H9 (cell line): ENCODE measurements at regions not wholly inside any gene's neighbourhood (a gene's known extent, or its start where the extent isn't known, plus 50 kb on each side); places are given as distances from the start of the nearest gene placed in this dataset.

Experiments used
- DNase-seq: peaks from one replicate; pipeline ENCODE4 v3.0.0-alpha.2; 2017
- H2AFZ ChIP-seq: one replicate; pipeline ENCODE4 v1.6.1; 2013; ENCODE audit warnings: mild to moderate bottlenecking, low read length, control low read depth, moderate library complexity
- H2AK5ac ChIP-seq: 2 replicates; pipeline ENCODE4 v1.6.1; 2013; ENCODE audit warnings: low read length, control low read depth, mixed read lengths; ENCODE audit not compliant: insufficient read length
- H2BK120ac ChIP-seq: one replicate; pipeline ENCODE4 v1.6.1; 2013; ENCODE audit warnings: low read depth, mild to moderate bottlenecking, low read length, control low read depth, inconsistent platforms; ENCODE audit not compliant: poor library complexity, severe bottlenecking
- H2BK12ac ChIP-seq: 2 replicates; pipeline ENCODE4 v1.6.1; 2013; ENCODE audit warnings: low read length, control low read depth, mixed read lengths, low read depth; ENCODE audit not compliant: insufficient read length
- H2BK15ac ChIP-seq: 2 replicates; pipeline ENCODE4 v1.6.1; 2013; ENCODE audit warnings: low read depth, low read length, control low read depth
- H2BK20ac ChIP-seq: one replicate; pipeline ENCODE4 v1.6.1; 2013; ENCODE audit warnings: low read depth, mild to moderate bottlenecking, low read length, control low read depth, inconsistent platforms; ENCODE audit not compliant: poor library complexity, severe bottlenecking
- H2BK5ac ChIP-seq: 2 replicates; pipeline ENCODE4 v1.6.1; 2013; ENCODE audit warnings: low read length, control low read depth, mixed read lengths; ENCODE audit not compliant: insufficient read length
- H3K14ac ChIP-seq: 2 replicates; pipeline ENCODE4 v1.6.1; 2013; ENCODE audit warnings: low read length, control low read depth; ENCODE audit not compliant: insufficient read depth
- H3K18ac ChIP-seq: 2 replicates; pipeline ENCODE4 v1.6.1; 2013; ENCODE audit warnings: low read depth, mild to moderate bottlenecking, mixed read lengths, low read length, control low read depth; ENCODE audit not compliant: insufficient read length
- H3K23ac ChIP-seq: 2 replicates; pipeline ENCODE4 v1.6.1; 2013; ENCODE audit warnings: low read length, control low read depth, mixed read lengths, low read depth; ENCODE audit not compliant: insufficient read length
- H3K23me2 ChIP-seq: 2 replicates; pipeline ENCODE4 v1.6.1; 2013; ENCODE audit warnings: low read depth, mild to moderate bottlenecking, mixed read lengths, low read length, control low read depth; ENCODE audit not compliant: insufficient read length, poor library complexity, severe bottlenecking
- H3K27ac ChIP-seq: 2 replicates; pipeline ENCODE4 v1.5.1; 2013; ENCODE audit warnings: low read length, control low read depth, mixed read lengths, low read depth; ENCODE audit not compliant: insufficient read length
- H3K27me3 ChIP-seq: 2 replicates; pipeline ENCODE4 v1.6.1; 2013; ENCODE audit warnings: low read length, control low read depth, inconsistent platforms; ENCODE audit not compliant: insufficient read depth
- H3K4ac ChIP-seq: 2 replicates; pipeline ENCODE4 v1.6.1; 2013; ENCODE audit warnings: low read depth, mild to moderate bottlenecking, control low read depth, inconsistent platforms, low read length, moderate library complexity
- H3K4me1 ChIP-seq: 2 replicates; pipeline ENCODE4 v1.6.1; 2013; ENCODE audit warnings: low read length, control low read depth, inconsistent platforms; ENCODE audit not compliant: insufficient read depth
- H3K4me2 ChIP-seq: 2 replicates; pipeline ENCODE4 v1.6.1; 2013; ENCODE audit warnings: low read length, control low read depth, mixed read lengths; ENCODE audit not compliant: insufficient read length, insufficient read depth
- H3K56ac ChIP-seq: 2 replicates; pipeline ENCODE4 v1.6.1; 2013; ENCODE audit warnings: low read depth, mild to moderate bottlenecking, mixed read lengths, low read length, control low read depth; ENCODE audit not compliant: insufficient read length
- H3K79me1 ChIP-seq: 2 replicates; pipeline ENCODE4 v1.6.1; 2013; ENCODE audit warnings: low read depth, mild to moderate bottlenecking, moderate library complexity, low read length, control low read depth, inconsistent platforms; ENCODE audit not compliant: insufficient read depth, poor library complexity, severe bottlenecking
- H3K79me2 ChIP-seq: 2 replicates; pipeline ENCODE4 v1.6.1; 2013; ENCODE audit warnings: low read length, control low read depth, inconsistent platforms; ENCODE audit not compliant: insufficient read depth
- H3K9ac ChIP-seq: 2 replicates; pipeline ENCODE4 v1.6.1; 2013; ENCODE audit warnings: low read length, control low read depth, mixed read lengths; ENCODE audit not compliant: insufficient read length; ENCODE audit errors: extremely low read depth
- H3K9me3 ChIP-seq: one replicate; pipeline ENCODE4 v1.6.1; 2013; ENCODE audit warnings: low read depth, low read length, inconsistent platforms; ENCODE audit not compliant: control insufficient read depth
- H3T11ph ChIP-seq: one replicate; pipeline ENCODE4 v1.6.1; 2013; ENCODE audit warnings: mild to moderate bottlenecking, low read length, control low read depth, inconsistent platforms
- H4K20me1 ChIP-seq: one replicate; pipeline ENCODE4 v1.6.1; 2013; ENCODE audit not compliant: control insufficient read depth, insufficient read length, insufficient read depth
- H4K5ac ChIP-seq: 2 replicates; pipeline ENCODE4 v1.6.1; 2013; ENCODE audit warnings: low read depth, mild to moderate bottlenecking, mixed read lengths, low read length, control low read depth; ENCODE audit not compliant: insufficient read length
- H4K8ac ChIP-seq: replicated peaks from 2 replicates; pipeline ENCODE4 v1.6.1; 2013; ENCODE audit warnings: low read length, control low read depth, mixed read lengths, low read depth; ENCODE audit not compliant: insufficient read length
- H4K91ac ChIP-seq: 2 replicates; pipeline ENCODE4 v1.6.1; 2013; ENCODE audit warnings: low read depth, mild to moderate bottlenecking, moderate library complexity, mixed read lengths, low read length, control low read depth; ENCODE audit not compliant: insufficient read length
- H3K27ac Mint-ChIP-seq, 3 experiments: 2 replicates in 2 of 3; 3 replicates in 1 of 3; pipeline ENCODE4 v1.8.0; 2020 to 2021; ENCODE audit warnings: mixed read lengths in 3 of 3, mild to moderate bottlenecking in 1 of 3, moderate library complexity in 1 of 3
- H3K27me3 Mint-ChIP-seq: 2 replicates; pipeline ENCODE4 v1.8.0; 2021; ENCODE audit warnings: low read depth, mild to moderate bottlenecking, moderate library complexity, mixed read lengths
- H3K36me3 Mint-ChIP-seq, 3 experiments: 2 replicates in 2 of 3; 3 replicates in 1 of 3; pipeline ENCODE4 v1.8.0; 2020 to 2021; ENCODE audit warnings: low read depth in 3 of 3, mixed read lengths in 3 of 3; ENCODE audit not compliant: insufficient read depth in 1 of 3
- H3K4me1 Mint-ChIP-seq, 2 experiments: 2 replicates each; pipeline ENCODE4 v1.8.0; 2020; ENCODE audit warnings: mixed read lengths in 2 of 2
- H3K4me3 Mint-ChIP-seq, 2 experiments: 2 replicates in 1 of 2; 3 replicates in 1 of 2; pipeline ENCODE4 v1.8.0; 2020 to 2021; ENCODE audit warnings: mild to moderate bottlenecking in 2 of 2, mixed read lengths in 2 of 2, moderate library complexity in 1 of 2
- H3K9me3 Mint-ChIP-seq, 2 experiments: 2 replicates in 1 of 2; 3 replicates in 1 of 2; pipeline ENCODE4 v1.8.0; 2020; ENCODE audit warnings: mild to moderate bottlenecking in 2 of 2, mixed read lengths in 2 of 2, moderate library complexity in 1 of 2
- CTCF ChIP-seq: fragments of 200-600 bp; sonication (generic); conservative IDR thresholded peaks from 3 replicates; pipeline ENCODE4 v1.8.0; 2021; ENCODE audit warnings: antibody characterized with exemption, mild to moderate bottlenecking
- WGBS: extraction: QIAGEN DNeasy Blood & Tissue Kit; methylation state at CpG from one replicate; pipeline ENCODE4 v1.1.7; 2013; ENCODE audit warnings: missing lambda C conversion rate, low lambda C conversion rate, mixed read lengths; ENCODE audit not compliant: insufficient read length; ENCODE audit errors: extremely low coverage; 5-methylcytosine and 5-hydroxymethylcytosine counted together

DNA sequence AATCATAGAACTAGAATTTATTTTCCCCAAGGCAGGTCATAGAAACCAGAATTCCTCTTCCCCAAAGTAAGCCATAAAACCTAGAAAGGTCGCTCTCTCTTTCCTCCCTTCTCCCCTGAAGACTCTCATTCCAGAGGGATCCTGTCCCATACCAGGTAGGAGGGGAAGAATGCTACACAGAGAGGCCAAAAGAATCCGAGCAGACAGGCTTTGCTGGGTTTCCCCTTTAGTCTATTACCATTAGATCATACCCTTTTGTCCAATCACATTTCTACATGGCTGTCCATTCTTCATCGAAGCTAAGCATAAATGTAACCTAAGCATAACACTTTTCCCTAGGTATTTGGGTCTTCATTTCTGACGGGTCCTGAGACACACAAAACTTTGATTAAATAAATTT lies 204.5 kb downstream of the SPTSSA start:
- Histone ChIP-seq H3K27ac (no peak overlapping the region), H2BK120ac (no peak overlapping the region), H4K91ac (no peak overlapping the region), H3K18ac (no peak overlapping the region), H2BK15ac (no peak overlapping the region), H3K79me1 (no peaks in the 10 kb centered on the region), H2AFZ (no peak overlapping the region), H3K79me2 (no peaks in the 10 kb centered on the region), H4K20me1 (no peaks in the 10 kb centered on the region), H3K4me2 (no peak overlapping the region), H3K9ac (no peak overlapping the region), H3K4ac (no peak overlapping the region), H3T11ph (no peak overlapping the region), H3K14ac (no peak overlapping the region), H2BK12ac (no peak overlapping the region), H3K23me2 (no peaks in the 10 kb centered on the region), H3K23ac (no peak overlapping the region), H2AK5ac (no peak overlapping the region), H3K56ac (no peak overlapping the region), H3K27me3 (no peaks in the 10 kb centered on the region), H4K8ac (no peak overlapping the region), H2BK5ac (no peak overlapping the region), H2BK20ac (no peak overlapping the region), H3K4me1 (no peaks in the 10 kb centered on the region), H4K5ac (no peak overlapping the region), H3K9me3 (no peaks in the 10 kb centered on the region)
- no CpG with 5 or more reads among the region's 4 CpGs for WGBS
- H3K27me3 Mint-ChIP-seq, result no peaks in the 10 kb centered on the region
- H3K36me3 Mint-ChIP-seq, result no peaks in the 10 kb centered on the region
- no peak overlapping the region for H3K27ac Mint-ChIP-seq
- H3K4me3 Mint-ChIP-seq, result no peak overlapping the region
- peaks cover 0 to 2% of the 10 kb centered on the region in 2 experiments; a peak in 1 of 4 replicates for H3K4me1 Mint-ChIP-seq
- no peaks in the 10 kb centered on the region for H3K9me3 Mint-ChIP-seq
- TF ChIP-seq CTCF, result no peak
- no peak for DNase-seq
